SK-MEL-5 (cell line): ENCODE measurements at regions not wholly inside any gene's neighbourhood (a gene's known extent, or its start where the extent isn't known, plus 50 kb on each side); places are given as distances from the start of the nearest gene placed in this dataset.

Experiments used
- DNase-seq: peaks from one replicate; pipeline ENCODE4 v3.0.0-alpha.2; 2016; ENCODE audit warnings: low read depth, low spot score
- in situ Hi-C: cut with HindIII; loops from 2 replicates; pipeline ENCODE4 v1.10.0; 2016; ENCODE audit warnings: low sequenced_read_pairs, high pct_unique_total_duplicates, low pct_unique_long_range_greater_than_20kb

DNA sequence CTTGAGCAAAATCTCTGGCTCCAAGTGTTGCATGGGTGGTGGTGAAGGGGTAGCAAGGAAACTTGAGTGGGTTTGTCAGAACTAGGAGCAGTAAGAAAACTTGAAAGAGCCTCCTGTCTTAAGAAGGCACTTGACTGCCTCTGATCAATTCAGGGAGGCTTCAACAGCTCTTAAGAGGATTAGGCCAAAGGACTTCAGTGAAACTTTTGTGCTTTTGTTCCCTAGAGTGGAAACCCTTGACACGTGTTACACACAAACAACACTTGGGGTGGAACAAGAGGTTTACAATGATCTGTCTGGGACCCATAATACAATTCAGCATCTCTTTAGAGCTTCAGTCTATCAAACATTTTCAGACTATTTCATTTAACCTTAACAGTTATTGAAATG, 80.1 kb upstream of the ARMC2 start:
- in situ Hi-C loops = no loop called here
- DNase-seq = no peak

DNA sequence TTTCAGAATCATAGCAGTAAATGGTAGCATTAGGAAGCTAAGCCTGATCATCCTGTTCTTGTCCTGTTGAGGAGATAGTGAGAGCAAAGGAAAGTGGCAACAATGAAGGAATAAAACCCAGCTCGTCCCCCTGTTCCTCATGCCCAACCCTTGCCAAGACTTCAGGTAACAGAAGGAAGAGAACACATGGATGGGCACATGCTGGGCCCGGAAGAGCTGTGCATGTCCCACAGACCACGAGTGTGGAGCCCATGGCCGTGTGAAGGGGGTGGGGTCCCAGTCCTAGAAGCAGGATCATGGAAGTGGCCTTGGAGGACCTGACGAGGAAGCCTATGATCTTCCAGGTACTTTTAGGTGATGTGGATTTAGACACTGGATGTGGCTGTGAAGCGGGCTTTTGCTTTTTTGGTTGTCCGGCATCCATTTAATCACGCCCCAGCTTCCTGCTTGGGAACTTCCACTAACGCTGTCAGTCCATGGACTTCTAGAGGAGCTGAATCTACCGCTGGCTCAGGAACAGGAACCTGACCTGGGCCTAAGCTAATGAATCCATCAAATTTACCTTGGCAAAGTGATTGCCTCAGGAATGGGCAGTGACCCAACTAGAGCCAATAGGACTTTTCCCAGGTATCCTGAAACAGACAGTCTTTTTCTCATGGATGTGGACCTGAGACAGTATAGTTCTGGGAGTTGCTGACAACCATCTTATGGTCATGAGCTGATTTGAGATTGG, 79.3 kb upstream of the ARMC2 start:
- no peak for DNase-seq
- in situ Hi-C loops = no loop called here

GRCh38 chr6:108771421-108771820, 76.8 kb upstream of the ARMC2 start:
- DNase-seq = no peak
- in situ Hi-C loops = no loop called here

DNA sequence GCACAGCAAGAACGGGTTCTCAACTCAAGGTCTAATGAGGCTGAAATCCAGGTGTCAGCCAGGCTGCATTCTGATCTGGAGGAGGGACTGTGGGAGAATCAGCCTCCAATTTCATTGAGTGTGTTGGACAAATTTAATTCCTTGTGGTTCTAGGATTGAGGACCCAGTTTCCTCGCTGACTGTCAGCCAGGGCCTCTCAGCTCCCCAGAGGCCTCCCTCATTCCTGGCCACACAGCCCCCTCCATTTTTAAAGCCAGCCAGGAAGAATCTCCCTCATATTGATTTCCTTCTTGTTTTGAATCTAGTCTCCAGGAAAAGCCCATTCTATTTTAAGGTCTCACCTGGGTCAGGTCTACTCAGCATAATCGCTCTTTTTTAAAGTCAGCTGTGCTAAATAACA, 73.7 kb upstream of the ARMC2 start:
- in situ Hi-C loops = no loop called here
- DNase-seq = no peak

DNA sequence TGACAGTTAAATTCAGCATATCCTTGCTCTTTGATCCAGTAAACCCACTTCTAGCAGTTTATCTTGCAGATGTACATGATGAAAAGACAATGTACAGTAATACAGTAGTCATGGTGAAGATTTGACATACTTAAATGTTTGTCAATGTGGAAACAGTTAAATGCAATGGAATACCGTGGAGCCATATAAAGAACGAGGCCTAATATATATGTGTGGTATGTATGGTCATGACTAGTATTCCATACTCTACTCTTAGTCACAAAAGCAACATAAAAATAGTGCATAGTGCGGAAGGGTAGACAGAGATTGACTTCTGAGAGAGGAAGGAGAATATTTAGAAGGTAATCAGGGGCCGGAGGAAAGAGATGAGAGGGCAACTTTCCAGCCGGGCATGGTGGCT, 70.7 kb upstream of the ARMC2 start:
- DNase-seq = no peak
- in situ Hi-C loops = no loop called here

DNA sequence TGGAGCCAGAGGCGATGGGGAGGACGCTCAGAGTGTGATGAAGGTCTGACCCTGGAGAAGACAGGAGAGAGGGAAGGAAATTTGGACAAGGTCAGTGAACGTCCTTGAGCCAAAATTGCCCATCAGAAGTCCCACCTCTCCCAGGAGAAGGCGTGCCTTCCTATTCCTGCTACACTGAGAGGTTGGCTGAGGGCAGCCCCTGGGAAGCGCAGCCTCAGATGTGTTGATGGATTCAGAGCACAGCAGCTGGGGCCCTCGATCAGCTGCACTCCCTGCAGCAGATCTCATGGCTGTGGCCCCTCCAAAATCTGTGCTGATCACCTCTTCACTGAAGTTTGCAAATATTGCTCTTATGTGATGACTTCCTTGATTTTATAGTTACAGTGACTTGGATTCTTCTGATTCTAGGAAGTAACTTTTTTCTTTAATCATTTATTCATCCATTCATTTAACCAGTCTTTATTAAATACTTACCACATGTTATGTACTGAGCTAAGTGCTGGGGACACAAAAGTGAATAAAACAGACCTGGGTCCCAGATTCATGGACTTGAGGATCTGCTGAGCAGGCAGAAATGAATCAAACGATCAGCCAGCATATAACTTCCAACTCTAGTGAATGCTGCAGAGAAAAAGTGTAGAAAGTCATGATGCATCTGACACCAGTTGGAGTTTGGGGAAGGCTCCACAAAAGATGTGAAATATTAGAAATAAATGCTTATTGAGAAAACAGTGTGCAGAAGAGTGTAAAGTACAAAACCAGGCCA, 69.6 kb upstream of the ARMC2 start:
- in situ Hi-C loops = no loop called here
- no peak for DNase-seq

DNA sequence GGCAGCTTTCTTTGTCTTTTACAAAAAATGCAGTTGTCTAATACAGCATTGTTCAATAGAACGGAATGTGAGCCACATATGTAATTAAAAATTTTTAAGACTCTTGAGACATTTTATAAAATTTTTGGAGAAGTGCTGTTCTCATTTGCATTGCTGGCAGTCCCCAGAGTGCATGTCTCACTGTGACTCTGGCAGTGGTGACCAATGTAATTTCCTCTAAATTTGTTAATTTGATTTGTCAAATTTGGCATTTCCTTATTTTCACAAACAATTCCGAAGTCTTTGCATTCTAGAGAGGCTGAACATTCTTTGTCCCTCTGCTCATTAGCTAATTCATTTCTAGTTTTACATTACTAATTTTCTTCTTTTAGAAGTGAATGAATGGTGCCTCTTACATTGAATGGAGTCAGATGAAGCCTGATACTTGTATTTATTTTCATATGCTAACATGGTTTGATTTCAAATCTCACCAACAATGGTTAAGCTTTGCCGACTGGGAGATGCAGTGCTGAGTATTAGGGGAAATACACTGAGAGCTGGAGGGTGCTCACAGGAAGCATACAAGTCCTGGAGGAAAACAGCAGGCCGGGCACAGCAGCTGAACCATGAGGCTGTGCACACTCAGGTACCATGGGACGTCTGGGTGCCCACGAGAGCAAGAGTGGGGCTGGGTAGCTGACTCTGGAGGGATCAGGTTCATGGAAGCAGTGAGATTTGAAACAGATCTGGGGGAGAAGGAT, 68.5 kb upstream of the ARMC2 start:
- in situ Hi-C loops = no loop called here
- DNase-seq = no peak

DNA sequence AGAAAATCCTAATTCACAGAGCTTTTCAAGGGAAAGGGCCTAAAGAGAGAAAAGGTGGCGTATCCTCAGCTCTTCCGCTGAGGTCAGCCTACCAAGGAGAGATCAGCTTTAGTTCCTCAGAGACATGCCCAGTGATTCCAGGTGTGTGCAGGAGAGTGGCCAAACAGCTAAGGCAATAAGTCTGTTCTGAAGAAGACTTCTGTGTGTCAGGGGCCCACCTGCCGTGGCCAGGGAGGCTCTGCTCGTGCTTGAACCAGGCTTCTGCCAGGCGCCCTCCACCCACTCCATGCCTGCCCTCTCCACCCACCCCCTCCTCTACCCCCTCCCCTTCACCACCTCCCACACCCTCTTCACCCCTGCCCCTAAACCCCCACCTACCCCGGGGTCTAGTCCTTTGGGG, 67.4 kb upstream of the ARMC2 start:
- in situ Hi-C loops = no loop called here
- DNase-seq = no peak

DNA sequence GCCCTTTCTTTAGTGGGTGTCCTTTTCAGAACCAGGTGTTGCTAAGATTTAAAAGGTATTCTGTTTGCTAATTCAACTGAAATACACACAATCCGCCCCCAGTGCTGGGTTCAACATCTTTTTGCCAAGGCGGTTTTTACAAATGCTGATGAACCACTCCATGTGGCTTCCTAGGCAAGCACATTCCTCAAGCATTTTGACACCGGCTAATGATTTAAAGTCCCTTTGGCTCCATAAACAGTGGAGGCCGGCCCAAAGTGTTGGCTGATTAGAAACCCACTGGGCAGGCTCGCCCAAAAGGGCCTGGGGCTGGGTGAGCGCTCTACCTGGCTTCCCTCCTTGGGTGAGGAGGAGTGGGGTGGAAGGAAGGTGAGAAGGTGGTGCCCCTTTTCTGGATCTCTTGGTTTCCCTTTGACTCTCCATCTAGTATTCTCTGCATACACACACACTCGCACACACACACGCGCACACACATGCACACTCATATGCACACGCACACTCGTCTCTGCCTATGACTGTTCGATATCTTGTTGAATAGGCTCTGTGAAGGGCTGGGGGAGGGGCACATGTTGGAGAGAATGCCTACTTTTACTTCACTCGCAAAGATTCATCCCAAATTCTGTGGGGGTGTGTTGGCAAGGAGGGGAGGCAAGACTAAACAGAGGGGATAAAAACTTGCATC, 66.7 kb upstream of the ARMC2 start:
- in situ Hi-C loops = no loop called here
- no peak for DNase-seq

- peak; percentile 84 for DNase-seq
- in situ Hi-C loops = no loop called here
Measured at GRCh38 chr6:108782179-108783041, 65.8 kb upstream of the ARMC2 start.

DNA sequence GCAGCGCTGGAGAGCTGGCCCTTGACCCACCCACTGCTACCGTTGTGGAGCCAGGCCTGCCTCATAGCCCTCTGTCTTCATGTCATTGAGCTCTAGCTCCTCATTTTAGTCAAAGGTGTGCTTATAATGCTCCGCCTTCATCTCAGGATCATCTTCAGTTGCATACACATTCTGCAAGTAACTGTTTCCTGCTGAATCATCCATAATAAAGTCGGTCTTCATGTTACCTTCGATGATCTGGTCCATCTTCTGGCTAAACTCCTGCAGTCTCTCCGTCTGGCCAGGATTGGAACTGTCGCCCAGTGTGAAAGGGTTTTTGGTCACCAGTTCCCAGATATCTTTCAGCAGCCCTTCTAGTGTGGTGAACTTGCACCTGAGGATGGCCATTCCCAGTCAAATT, 62.6 kb upstream of the ARMC2 start:
- DNase-seq = no peak
- in situ Hi-C loops = no loop called here

DNA sequence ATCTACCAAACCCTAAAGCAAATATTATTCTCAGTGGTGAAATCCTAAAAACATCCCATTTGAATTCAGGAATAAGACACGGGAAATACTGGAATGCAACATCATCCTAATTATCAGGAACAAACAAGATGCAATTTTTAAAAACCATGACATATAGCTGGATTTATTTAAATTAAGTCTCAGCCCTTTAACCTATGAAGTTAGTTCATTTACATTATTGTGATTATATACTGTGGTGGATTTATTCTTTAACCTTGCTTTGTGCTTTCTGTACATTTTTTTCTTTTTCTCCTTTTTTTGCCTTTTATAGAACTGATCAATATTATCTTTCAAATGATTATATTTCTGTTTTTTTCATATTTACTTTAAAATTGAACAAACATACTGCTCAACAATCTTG, 59.8 kb upstream of the ARMC2 start:
- in situ Hi-C loops = no loop called here
- DNase-seq = no peak

DNA sequence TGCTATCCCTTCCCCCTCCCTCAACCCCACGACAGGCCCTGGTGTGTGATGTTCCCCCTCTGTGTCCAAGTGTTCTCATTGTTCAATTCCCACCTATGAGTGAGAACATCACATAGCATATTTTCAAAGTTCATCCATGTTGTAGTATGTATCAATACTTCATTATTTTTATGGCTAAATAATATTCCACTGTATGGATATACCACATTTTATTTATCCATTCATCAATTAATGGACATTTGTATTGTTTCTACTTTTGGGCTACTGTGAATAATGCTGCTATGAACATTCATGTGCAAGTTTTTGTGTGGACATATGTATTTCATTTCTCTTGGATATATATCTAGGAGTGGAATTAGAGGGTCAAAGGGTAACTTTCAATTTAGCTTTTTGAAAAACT, 58.7 kb upstream of the ARMC2 start:
- no peak for DNase-seq
- in situ Hi-C loops = no loop called here

- no peak for DNase-seq
- in situ Hi-C loops = no loop called here
Measured at GRCh38 chr6:108791700-108792099, 56.5 kb upstream of the ARMC2 start.

DNA sequence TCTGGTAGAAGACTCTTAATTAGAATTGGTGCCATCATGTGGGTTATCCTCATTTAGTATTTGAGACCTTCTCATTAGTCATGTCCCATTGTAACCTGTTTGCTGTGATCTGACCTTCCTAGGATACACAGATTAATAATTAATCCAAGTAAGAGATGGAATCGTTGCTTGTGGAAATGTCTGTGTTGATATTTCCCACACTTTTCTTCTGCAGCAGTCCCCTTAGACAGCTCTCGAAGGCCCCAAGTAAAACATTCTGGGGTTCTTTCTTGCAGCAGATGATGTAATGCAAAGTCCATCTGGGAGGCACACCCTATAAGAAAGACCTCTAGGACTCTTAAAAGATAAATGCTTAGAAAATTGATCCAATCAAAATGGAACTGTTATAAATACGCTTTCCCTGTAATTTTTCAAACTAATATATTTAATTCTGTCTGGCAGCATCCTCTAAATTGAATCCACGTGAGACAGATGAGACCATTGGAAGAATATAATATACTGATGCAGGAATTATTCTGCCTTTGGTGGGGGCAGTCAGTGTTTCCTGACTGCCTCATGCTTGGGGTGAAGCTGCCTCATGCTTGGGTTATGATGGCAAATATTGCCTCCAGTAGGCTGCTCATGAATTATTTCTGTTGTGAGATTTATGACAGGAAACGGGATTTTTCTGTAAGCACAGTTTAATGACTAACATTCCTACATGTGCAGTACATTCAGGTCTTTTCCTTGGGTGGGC, 54.5 kb upstream of the ARMC2 start:
- in situ Hi-C loops = no loop called here
- no peak for DNase-seq

- in situ Hi-C loops = no loop called here
- DNase-seq = no peak
Measured at GRCh38 chr6:108795122-108795521, 53.1 kb upstream of the ARMC2 start.

- no peak for DNase-seq
- in situ Hi-C loops = no loop called here
Measured at GRCh38 chr6:108795814-108796213, 52.4 kb upstream of the ARMC2 start.
